ENCODE measurements at regions not wholly inside any gene's neighbourhood (a gene's known extent, or its start where the extent isn't known, plus 50 kb on each side); places are given as distances from the start of the nearest gene placed in this dataset.

DNA sequence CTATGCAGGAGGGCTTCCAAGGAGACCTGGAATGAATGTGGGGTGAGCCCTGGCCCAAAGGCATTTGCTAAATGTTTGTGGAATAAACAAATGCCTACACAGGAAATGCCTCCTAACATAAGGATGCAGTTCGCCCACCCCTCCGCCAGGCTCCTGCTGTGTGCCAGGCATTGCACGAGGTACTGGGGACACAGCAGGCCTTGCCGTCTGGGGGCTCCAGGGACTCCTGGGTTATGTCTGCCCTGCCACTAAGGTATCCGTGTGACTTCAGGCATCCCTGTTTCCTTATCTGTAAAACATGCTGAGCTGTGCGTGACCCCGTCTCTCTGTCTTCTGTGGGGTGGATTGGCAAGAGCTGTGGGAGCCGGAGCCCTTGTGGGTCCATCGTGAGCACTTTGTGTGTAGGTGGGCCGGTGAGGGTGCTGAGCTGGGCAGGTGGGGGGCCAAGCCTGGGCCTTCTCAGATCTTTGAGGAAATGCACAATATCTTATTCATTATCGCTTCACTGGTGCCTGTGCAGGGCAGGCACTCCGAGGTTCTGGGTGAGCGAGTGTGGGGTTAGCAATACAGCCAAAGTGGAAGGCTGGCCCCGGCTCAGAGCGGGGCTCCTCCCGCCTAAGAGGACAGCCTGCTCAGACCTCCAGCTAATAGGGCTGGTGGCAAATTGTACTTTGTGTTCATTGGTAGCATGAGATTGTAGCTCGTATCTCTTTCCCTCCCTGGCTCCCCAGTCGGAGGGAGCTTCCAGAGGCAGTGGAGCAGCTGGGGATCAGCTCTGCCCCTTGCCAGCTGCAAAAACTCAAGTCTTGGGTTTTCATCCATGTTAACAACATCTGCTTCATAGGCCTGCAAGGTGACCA is 126.8 kb downstream of the GLI2 start:
- Histone ChIP-seq H3K4me3 (ENCODE audit: low read depth, low read length) (no peak overlapping the region), H3K79me2 (no peaks in the 10 kb centered on the region), H2AFZ (no peak overlapping the region), H3K9me3 (ENCODE audit: control insufficient read depth, low read length) (no peaks in the 10 kb centered on the region), H3K36me3 (ENCODE audit: control insufficient read depth, insufficient read depth, low read length) (no peaks in the 10 kb centered on the region), H3K27me3 (ENCODE audit: control insufficient read depth, insufficient read depth, low read length) (no peaks in the 10 kb centered on the region), H3K9ac (no peak overlapping the region), H3K4me1 (no peaks in the 10 kb centered on the region), H3K27ac (no peak overlapping the region), H3K4me2 (ENCODE audit: low read length) (no peak overlapping the region)
- TF ChIP-seq, protein P1, sequence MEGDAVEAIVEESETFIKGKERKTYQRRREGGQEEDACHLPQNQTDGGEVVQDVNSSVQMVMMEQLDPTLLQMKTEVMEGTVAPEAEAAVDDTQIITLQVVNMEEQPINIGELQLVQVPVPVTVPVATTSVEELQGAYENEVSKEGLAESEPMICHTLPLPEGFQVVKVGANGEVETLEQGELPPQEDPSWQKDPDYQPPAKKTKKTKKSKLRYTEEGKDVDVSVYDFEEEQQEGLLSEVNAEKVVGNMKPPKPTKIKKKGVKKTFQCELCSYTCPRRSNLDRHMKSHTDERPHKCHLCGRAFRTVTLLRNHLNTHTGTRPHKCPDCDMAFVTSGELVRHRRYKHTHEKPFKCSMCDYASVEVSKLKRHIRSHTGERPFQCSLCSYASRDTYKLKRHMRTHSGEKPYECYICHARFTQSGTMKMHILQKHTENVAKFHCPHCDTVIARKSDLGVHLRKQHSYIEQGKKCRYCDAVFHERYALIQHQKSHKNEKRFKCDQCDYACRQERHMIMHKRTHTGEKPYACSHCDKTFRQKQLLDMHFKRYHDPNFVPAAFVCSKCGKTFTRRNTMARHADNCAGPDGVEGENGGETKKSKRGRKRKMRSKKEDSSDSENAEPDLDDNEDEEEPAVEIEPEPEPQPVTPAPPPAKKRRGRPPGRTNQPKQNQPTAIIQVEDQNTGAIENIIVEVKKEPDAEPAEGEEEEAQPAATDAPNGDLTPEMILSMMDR (IDR thresholded peaks at IDR 0.05) = no peak

GRCh38 chr2:120863146-120863545 is 127.5 kb downstream of the GLI2 start:
- no peak overlapping the region for H3K4me2 ChIP-seq (ENCODE audit: low read length)
- H2AFZ ChIP-seq = no peak overlapping the region
- no peaks in the 10 kb centered on the region for H3K4me1 ChIP-seq
- no peak overlapping the region for H3K27ac ChIP-seq
- TF ChIP-seq, protein P1 (IDR thresholded peaks at IDR 0.05) = no peak
- H3K79me2 ChIP-seq = no peaks in the 10 kb centered on the region
- H3K36me3 ChIP-seq (ENCODE audit: control insufficient read depth, insufficient read depth, low read length) = no peaks in the 10 kb centered on the region
- no peaks in the 10 kb centered on the region for H3K27me3 ChIP-seq (ENCODE audit: control insufficient read depth, insufficient read depth, low read length)
- no peak overlapping the region for H3K4me3 ChIP-seq (ENCODE audit: low read depth, low read length)
- H3K9me3 ChIP-seq (ENCODE audit: control insufficient read depth, low read length) = no peaks in the 10 kb centered on the region
- H3K9ac ChIP-seq = no peak overlapping the region

GRCh38 chr2:120863661-120864320 is 128.1 kb downstream of the GLI2 start:
- no peaks in the 10 kb centered on the region for H3K79me2 ChIP-seq
- no peak overlapping the region for H3K4me2 ChIP-seq (ENCODE audit: low read length)
- H3K9ac ChIP-seq = no peak overlapping the region
- H3K27me3 ChIP-seq (ENCODE audit: control insufficient read depth, insufficient read depth, low read length) = no peaks in the 10 kb centered on the region
- no peak overlapping the region for H3K27ac ChIP-seq
- TF ChIP-seq, protein P1 (IDR thresholded peaks at IDR 0.05) = no peak
- H2AFZ ChIP-seq = peak overlapping the region; percentile 6
- no peaks in the 10 kb centered on the region for H3K9me3 ChIP-seq (ENCODE audit: control insufficient read depth, low read length)
- H3K4me1 ChIP-seq = no peaks in the 10 kb centered on the region
- H3K36me3 ChIP-seq (ENCODE audit: control insufficient read depth, insufficient read depth, low read length) = no peaks in the 10 kb centered on the region
- H3K4me3 ChIP-seq (ENCODE audit: low read depth, low read length) = no peak overlapping the region

DNA sequence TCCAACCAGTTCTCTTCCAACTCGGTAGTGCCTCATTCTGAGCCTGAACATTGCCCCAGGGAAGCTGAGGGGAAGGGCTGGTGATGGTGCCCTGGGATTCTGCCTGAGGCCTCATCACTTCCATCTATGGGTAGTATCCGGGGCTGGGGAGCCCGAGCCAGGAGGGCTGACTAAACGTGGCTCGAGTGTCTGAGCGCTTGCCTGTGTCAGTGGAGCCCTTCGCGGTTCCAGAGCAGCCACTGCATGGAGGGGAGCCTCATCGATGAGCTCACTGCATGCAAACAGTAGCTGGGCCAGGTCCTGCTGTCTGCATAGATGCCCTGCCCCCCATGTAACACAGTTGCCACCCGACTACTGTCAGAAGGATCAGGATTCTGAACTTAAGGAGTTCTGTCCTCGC is 129.3 kb downstream of the GLI2 start:
- no peaks in the 10 kb centered on the region for H3K9me3 ChIP-seq (ENCODE audit: control insufficient read depth, low read length)
- H3K27me3 ChIP-seq (ENCODE audit: control insufficient read depth, insufficient read depth, low read length) = no peaks in the 10 kb centered on the region
- no peak overlapping the region for H3K4me3 ChIP-seq (ENCODE audit: low read depth, low read length)
- H3K4me2 ChIP-seq (ENCODE audit: low read length) = no peak overlapping the region
- TF ChIP-seq, protein P1 (IDR thresholded peaks at IDR 0.05) = no peak
- H2AFZ ChIP-seq = no peak overlapping the region
- H3K9ac ChIP-seq = no peak overlapping the region
- no peaks in the 10 kb centered on the region for H3K79me2 ChIP-seq
- H3K27ac ChIP-seq = no peak overlapping the region
- no peaks in the 10 kb centered on the region for H3K4me1 ChIP-seq
- no peaks in the 10 kb centered on the region for H3K36me3 ChIP-seq (ENCODE audit: control insufficient read depth, insufficient read depth, low read length)

All from parathyroid adenoma (tissue), 2 donors.